ENCODE measurements at regions not wholly inside any gene's neighbourhood (a gene's known extent, or its start where the extent isn't known, plus 50 kb on each side); places are given as distances from the start of the nearest gene placed in this dataset.
"Not testable (repeated sequence)": the region's sequence is repeated elsewhere in the genome, so short reads cannot be mapped to it uniquely, and the experiment has no call there.

DNA sequence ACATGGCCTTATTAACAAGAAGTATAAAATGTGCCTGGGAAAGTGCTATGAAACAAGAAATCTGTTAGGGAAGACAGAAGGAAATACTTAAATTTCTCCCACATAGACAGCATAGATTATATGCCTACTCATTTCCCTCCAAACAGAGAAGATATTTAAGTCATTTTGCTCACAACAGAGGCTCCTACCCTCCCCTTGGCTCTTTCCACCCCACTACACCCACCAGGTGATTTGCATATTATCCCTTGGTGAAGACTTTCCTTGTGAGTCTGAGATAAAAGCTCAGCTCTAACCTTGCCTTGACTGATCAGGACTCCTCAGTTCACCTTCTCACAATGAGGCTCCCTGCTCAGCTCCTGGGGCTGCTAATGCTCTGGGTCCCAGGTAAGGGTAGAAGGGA lies 1245.1 kb downstream of the RPIA start:
- H3K4me3 ChIP-seq (ENCODE audit: low read depth, low read length); DNase-seq (ENCODE audit: low read depth): not testable (repeated sequence)

DNA sequence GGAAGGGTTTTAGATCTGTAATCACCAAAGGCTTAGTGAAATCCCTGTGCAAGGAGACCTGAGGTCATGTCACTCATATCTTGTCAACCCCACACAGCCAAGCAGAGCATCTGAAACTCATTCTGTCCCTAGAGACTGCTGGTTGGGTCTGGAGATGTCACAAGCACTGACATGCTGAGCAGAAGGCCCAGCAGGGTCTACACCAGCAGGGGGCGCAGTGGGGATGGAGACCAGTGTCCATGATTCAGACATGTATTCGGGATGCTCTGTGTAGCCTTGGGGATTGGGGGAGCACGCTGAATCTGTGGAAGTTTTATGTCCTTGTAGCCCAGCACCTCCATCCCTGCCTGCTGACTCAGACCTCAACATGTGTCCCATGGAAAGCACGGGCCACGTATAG lies 1247.3 kb downstream of the RPIA start:
- DNase-seq (ENCODE audit: low read depth); H3K4me3 ChIP-seq (ENCODE audit: low read depth, low read length): not testable (repeated sequence)

- H3K4me3 ChIP-seq (ENCODE audit: low read depth, low read length); DNase-seq (ENCODE audit: low read depth): not testable (repeated sequence)
Measured at GRCh38 chr2:89944267-89944666, 1252.8 kb downstream of the RPIA start.

- H3K4me3 ChIP-seq (ENCODE audit: low read depth, low read length); DNase-seq (ENCODE audit: low read depth): not testable (repeated sequence)
Measured at GRCh38 chr2:89945004-89945616, 1253.6 kb downstream of the RPIA start.

DNA sequence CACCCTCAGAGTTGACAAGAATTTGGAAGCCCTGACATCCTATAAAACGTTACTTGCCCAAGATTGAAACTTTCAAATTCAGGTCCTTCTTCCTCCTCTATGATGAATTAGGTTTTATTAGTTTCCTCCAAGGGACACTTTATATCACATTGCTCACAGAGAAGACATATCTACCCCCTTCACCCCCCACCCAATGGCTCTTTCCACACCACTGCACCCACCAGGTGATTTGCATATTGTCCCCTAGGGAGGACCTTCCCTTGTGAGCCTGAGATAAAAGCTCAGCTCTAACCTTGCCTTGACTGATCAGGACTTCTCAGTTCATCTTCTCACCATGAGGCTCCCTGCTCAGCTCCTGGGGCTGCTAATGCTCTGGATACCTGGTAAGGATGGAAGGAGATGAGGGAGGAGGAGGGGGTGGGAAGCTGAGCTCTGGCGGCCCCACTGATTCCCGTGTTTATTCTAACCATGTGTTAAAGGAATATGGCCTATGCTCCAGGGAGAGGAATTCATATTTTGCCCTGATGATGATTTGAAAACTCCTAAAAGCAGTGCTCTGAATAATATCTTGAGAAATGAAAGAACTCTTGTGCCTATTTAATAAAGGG lies 1255.8 kb downstream of the RPIA start:
- DNase-seq (ENCODE audit: low read depth) = not testable (repeated sequence)

DNA sequence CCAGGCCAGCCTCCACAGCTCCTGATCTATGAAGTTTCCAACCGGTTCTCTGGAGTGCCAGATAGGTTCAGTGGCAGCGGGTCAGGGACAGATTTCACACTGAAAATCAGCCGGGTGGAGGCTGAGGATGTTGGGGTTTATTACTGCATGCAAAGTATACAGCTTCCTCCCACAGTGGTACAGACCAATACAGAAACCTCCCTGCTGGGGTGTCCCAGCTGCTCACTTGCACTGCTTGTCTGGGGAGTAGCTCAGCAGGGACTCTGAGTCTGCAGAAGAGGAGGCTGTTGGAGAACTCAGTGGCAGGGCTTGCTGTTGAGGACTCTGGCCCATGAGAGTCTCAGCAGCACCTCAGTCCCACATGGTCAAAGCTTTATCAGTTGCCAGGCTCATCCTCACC lies 1256.6 kb downstream of the RPIA start:
- not testable (repeated sequence) for DNase-seq (ENCODE audit: low read depth); H3K4me3 ChIP-seq (ENCODE audit: low read depth, low read length)

More for the DNA sequence above, 1255.8 kb downstream of the RPIA start:
- H3K4me3 ChIP-seq (ENCODE audit: low read depth, low read length) = not testable (repeated sequence)

- not testable (repeated sequence) for DNase-seq (ENCODE audit: low read depth)
Measured at GRCh38 chr2:89950807-89951206, 1259.3 kb downstream of the RPIA start.

DNA sequence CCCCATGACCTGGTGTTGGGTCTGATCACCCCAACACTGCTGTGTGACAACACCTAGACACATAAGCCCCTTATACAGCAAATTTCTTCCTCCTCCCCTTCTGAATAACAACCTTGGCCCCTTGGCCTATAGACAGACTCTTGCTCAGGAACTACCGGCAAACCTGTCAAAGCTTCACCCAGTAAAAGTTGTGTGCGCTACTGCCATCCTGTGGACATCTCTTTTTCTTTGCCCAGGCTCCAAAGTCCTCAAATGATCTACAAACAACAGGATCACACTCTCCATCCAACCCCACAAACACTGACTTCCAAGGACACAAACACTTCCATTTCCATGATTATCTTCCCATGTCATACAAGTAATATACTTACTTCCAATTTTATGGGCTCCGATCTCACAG lies 1265.8 kb downstream of the RPIA start:
- H3K4me3 ChIP-seq (ENCODE audit: low read depth, low read length); DNase-seq (ENCODE audit: low read depth): not testable (repeated sequence)

More at GRCh38 chr2:89950807-89951206, 1259.3 kb downstream of the RPIA start:
- not testable (repeated sequence) for H3K4me3 ChIP-seq (ENCODE audit: low read depth, low read length)

GRCh38 chr2:89959729-89960378 lies 1268.4 kb downstream of the RPIA start:
- not testable (repeated sequence) for DNase-seq (ENCODE audit: low read depth); H3K4me3 ChIP-seq (ENCODE audit: low read depth, low read length)

DNA sequence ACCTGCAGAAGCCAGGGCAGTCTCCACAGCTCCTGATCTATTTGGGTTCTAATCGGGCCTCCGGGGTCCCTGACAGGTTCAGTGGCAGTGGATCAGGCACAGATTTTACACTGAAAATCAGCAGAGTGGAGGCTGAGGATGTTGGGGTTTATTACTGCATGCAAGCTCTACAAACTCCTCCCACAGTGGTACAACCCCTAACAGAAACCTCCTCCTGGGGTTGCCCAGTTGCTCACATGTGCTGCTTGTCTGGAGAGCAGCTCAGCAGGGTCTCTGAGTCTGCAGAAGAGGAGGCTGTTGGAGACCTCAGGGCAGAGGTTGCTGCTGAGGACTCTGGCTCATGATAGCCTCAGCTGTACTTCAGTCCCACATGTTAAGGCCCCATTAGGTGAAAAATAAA lies 1269.1 kb downstream of the RPIA start:
- not testable (repeated sequence) for DNase-seq (ENCODE audit: low read depth); H3K4me3 ChIP-seq (ENCODE audit: low read depth, low read length)

DNA sequence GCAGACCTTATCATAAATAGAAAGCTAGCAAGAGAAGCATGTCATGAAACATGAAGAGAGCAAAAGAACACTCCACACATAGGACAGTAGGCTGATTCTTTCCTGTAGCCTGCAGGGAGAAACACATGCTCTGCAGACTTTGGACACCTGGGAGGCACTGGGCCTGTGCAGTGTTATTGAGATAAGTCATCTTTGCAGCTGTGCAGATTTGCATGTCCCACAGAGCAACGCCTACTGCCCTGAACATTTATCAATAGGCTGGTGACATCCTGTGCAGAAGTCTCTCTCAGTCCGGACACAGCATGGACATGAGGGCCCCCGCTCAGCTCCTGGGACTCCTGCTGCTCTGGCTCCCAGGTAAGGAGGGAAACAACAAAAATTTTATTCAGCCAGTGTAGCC lies 1277.1 kb downstream of the RPIA start:
- not testable (repeated sequence) for DNase-seq (ENCODE audit: low read depth)

DNA sequence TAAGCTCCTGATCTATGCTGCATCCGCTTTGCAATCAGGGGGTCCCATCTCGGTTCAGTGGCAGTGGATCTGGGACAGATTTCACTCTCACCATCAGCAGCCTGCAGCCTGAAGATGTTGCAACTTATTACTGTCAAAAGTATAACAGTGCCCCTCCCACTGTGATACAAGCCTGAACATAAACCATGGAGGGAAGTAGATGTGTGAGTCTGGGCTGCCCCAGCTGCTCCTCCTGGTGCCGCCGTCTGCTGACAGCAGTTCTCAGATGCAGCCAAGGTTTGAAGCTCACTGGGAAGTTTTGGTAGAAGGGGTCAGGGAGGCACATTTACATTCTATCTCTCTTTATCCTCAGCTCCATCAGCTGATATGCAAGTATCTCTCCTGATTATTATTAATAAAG lies 1277.7 kb downstream of the RPIA start:
- DNase-seq (ENCODE audit: low read depth) = not testable (repeated sequence)

More for the DNA sequence above, 1277.1 kb downstream of the RPIA start:
- not testable (repeated sequence) for H3K4me3 ChIP-seq (ENCODE audit: low read depth, low read length)

GRCh38 chr2:89973849-89974248 lies 1282.4 kb downstream of the RPIA start:
- not testable (repeated sequence) for H3K4me3 ChIP-seq (ENCODE audit: low read depth, low read length)
- DNase-seq (ENCODE audit: low read depth) = peak; percentile 9

More for the DNA sequence above, 1277.7 kb downstream of the RPIA start:
- H3K4me3 ChIP-seq (ENCODE audit: low read depth, low read length) = not testable (repeated sequence)

DNA sequence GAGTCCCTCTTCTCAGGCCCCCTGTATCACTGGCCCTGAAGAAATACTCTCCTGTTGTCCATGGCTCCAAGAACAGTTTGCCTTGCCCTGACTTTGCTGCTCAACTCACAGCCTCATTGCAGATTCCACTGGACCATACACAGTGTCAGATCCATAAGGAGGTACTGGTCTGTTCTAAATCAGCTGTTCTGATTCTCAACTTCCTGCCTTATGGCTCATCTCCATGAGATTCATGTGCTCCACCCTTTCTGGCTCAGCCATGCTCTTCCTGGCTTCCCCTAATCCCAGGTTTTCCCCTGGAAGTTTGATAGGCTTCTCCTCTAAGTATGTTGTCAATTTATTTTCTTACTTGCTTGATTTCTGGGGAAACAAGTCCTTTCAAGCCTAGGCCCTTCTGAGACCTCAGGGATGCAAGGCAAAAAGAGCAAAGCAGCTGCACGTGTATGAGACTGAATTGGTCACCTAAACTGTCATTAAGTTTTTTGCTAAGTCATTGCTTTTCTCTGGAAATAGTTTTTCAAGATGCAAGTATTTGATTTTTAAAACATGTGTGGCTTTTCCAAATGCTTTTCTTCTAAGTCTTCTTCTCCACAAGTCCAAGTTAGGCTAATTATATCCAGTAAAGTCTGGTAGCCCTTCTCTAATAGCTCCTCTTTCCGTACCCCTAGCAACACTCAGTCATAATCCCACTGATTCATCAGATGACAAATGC lies 1288.5 kb downstream of the RPIA start:
- not testable (repeated sequence) for H3K4me3 ChIP-seq (ENCODE audit: low read depth, low read length); DNase-seq (ENCODE audit: low read depth)

DNA sequence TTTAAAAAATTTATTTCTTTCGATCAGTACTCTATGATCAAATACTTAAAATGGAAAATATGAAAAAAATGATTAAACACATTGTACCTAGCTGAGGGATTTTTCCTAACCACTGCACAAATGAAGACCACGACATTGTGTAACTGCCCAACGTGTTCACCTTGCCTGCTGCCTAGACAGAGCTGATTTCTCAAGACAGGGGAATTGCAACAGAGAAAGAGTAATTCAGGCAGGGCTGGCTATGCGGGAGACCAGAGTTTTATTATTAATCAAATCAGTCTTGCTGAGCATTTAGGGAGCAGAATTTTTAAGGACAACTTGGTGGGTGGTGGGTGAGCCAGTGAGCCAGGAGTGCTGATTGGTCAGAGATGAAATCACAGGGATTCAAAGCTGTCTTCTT lies 1290.8 kb downstream of the RPIA start:
- DNase-seq (ENCODE audit: low read depth); H3K4me3 ChIP-seq (ENCODE audit: low read depth, low read length): not testable (repeated sequence)

- H3K4me3 ChIP-seq (ENCODE audit: low read depth, low read length); DNase-seq (ENCODE audit: low read depth): not testable (repeated sequence)
Measured at GRCh38 chr2:89985650-89986049, 1294.2 kb downstream of the RPIA start.

- H3K4me3 ChIP-seq (ENCODE audit: low read depth, low read length); DNase-seq (ENCODE audit: low read depth): not testable (repeated sequence)
Measured at GRCh38 chr2:89986532-89986931, 1295.1 kb downstream of the RPIA start.

DNA sequence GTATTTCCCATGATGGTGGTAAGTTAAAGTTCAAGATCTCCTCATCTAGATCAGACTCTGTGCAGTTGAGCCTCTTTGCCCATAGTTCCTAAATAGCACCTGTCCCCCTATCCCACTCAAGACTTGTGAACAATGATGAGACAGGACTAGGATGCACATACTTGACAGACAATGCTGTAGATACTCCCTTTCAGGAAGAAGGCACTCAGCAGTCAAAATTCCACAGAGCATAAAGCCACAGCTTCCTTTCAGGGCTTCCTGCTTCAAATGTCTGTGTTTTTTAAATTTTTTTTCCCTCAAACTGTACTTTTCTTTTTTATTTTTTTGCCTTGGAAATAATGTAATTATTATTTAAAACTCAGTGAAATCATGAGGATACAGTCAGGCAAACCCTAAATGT lies 1305.3 kb downstream of the RPIA start:
- not testable (repeated sequence) for DNase-seq (ENCODE audit: low read depth); H3K4me3 ChIP-seq (ENCODE audit: low read depth, low read length)

DNA sequence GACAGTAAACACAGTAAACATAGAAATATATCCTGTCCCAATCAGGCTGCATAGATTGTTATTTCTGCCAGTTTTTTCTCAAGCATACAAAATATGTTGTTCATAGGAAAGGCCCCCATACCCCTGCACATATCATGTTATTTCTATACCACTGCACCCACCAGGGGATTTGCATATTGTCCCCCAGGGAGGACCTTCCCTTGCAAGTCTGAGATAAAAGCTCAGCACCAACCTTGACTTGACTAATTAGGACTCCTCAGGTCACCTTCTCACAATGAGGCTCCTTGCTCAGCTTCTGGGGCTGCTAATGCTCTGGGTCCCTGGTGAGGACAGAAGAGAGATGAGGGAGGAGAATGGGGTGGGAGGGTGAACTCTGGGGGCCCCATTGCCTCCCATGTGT lies 1313.1 kb downstream of the RPIA start:
- DNase-seq (ENCODE audit: low read depth) = not testable (repeated sequence)

More for the DNA sequence above, 1313.1 kb downstream of the RPIA start:
- H3K4me3 ChIP-seq (ENCODE audit: low read depth, low read length) = not testable (repeated sequence)

Data from skeletal muscle cell (primary cell).